Superior temporal gyrus (tissue), 1 donor: ENCODE measurements at regions not wholly inside any gene's neighbourhood (a gene's known extent, or its start where the extent isn't known, plus 50 kb on each side); places are given as distances from the start of the nearest gene placed in this dataset.
"Not testable (repeated sequence)": the region's sequence is repeated elsewhere in the genome, so short reads cannot be mapped to it uniquely, and the experiment has no call there.

ENCODE experiments used
- DNase-seq: peaks from one replicate; pipeline ENCODE4 v3.0.0-alpha.2; 2016; ENCODE audit errors: extremely low spot score

GRCh38 chr5:165393839-165394238, 1888.4 kb downstream of the MAT2B start:
- no peak for DNase-seq

- DNase-seq = no peak
These were observed 1892.1 kb downstream of the MAT2B start for GRCh38 chr5:165397516-165397915.

DNA sequence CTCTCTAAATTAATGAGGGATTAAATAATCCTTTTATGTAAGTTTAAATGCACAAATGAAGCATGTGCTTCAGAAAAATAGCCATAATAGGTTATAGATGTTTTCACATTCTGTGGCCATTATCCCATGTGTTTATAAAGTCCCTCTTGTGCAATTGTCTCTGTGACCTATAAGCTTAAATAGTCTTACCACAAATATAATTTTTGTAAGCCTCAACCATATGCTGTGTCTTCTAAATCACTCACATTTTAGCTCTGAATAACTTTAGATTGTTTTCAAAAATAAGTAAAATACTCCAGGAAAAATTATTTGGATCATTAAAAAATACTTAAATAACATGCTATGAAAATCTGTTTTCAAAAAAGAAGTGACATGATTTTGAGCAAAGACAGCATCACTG, 1894.7 kb downstream of the MAT2B start:
- no peak for DNase-seq

DNA sequence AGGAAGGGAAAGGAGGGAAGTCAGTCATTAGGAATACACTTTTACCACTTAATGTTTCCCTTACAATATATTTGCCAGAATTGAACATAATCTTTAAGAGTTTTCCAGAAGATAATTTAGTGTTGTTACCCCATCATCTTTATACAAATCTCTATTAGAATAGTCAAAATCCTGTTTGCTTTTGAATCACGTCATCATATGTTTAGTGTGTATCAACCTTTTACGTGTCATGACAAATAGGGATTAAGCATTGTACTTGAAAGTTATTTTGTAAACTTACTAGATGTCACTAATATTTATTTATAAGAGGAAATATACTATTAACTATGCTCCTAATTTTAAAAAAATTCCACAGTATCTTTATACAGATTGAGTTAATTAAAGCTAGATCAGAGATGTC, 1899.5 kb downstream of the MAT2B start:
- no peak for DNase-seq

DNA sequence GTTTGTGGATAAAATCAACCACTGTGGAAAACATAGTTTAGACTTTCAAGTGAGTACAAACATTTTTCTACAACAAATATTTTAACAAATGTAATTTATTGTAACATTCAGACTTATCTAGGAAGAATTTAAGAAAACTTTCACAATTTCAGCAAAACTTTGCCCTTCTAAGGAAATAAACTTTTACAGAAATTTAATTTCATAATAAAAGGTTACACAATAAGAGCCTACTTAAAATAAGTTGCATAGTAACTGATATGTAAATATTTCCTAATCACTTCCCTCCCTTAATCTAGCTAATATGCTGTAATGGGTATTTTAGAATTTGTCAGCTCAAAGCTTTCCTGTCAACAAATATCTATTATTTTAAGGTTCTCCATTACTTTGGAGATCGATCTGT, 1899.9 kb downstream of the MAT2B start:
- DNase-seq = no peak

DNA sequence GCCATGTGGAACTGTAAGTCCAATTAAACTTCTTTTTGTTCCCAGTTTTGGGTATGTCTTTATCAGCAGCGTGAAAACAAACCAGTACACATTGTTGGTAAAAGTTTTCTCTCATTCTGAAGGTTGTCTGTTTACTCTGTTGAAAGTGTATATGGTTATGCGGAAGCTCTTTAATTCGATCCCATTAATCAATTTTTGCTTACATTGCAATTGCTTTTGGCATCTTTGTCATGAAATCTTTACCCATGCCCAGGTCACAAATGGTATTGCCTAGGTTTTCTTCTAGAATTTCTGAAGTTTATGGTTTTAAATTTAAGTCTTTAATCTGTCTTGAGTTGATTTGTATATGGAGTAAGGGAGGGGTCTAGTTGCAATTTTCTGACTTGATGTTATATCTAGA, 1901.9 kb downstream of the MAT2B start:
- no peak for DNase-seq

DNA sequence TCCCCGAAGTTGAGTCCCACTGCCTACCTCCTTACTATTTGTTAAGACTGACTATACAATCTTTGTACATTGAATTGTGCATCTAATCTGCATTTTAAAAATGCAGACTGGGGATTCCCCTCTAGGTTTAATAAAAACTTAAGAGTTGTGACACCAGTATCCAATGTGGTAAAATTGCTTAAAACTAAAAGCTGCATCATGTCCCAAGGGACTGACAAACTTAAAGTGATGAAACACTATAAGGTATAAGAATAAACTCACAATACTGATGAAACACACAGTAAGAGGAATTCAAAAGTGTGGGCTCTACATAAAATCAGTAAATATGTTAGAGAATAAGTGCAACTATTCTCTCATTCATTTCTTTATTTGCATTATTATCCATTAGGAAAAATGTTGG, 1905.1 kb downstream of the MAT2B start:
- no peak for DNase-seq

- DNase-seq = not testable (repeated sequence)
These were observed 1906.1 kb downstream of the MAT2B start for GRCh38 chr5:165411532-165411931.

DNA sequence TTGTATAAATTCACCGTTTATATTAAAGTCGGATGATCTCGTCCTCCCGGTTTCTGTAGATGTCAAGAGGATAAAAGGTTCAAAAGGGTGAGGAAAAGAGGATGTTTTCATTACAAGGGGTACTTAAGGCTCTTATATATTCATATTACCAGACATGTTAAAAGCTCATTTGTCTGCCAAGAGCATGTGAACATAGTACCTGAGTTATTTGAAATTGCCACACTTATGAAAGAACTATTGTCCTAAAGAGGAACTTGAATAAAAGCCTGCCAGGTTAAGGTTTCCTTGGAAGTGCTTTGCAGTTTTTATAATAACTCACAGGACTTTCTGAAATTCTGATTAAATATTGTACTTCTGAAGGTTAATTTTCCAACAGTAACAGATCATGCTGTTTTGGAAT, 1915.1 kb downstream of the MAT2B start:
- DNase-seq = no peak

DNA sequence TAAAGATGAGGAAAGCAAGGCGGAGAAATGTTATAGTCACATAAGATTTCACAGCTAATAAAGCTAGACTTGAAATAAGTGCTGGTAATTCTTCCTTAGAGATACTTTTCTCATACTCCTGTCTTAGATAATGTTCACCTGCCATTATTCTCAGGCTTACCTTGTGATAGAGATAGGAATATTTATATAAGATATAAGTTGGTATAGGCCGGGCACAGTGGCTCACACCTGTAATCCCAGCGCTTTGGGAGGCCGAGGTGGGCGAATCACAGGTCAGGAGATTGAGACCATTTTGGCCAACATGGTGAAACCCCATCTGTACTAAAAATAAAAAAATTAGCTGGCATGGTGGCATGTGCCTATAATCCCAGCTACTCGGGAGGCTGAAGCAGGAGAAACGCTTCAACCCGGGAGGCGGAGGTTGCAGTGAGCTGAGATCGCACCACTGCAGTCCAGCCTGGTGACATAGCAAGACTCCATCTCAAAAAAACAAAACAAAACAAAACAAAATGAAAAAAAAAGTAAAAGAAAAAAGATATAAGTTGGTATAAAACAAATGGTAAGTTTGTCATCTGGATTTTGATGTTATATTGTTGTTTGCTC, 1918.4 kb downstream of the MAT2B start:
- DNase-seq = no peak

- DNase-seq = no peak
These were observed 1920.2 kb downstream of the MAT2B start for GRCh38 chr5:165425594-165425993.

DNA sequence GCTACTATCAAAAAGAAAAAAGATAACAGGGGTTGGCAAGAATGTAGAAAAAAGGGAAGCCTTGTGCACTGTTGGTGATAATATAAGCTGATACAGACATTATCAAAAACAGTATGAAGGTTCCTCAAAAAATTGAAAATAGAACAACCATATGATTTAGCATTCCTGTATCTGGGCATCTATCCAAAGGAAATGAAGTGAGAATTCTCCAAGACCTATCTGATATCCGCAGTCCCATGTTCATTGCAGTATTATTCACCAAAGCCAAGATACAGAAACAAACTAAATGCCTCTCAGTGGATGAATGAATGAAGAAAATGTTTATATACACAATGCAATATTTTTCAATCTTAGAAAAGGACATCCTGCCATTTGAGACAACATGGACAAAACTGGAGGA, 1943.3 kb downstream of the MAT2B start:
- DNase-seq = no peak

- no peak for DNase-seq
These were observed 1952.6 kb downstream of the MAT2B start for GRCh38 chr5:165457859-165458481.

DNA sequence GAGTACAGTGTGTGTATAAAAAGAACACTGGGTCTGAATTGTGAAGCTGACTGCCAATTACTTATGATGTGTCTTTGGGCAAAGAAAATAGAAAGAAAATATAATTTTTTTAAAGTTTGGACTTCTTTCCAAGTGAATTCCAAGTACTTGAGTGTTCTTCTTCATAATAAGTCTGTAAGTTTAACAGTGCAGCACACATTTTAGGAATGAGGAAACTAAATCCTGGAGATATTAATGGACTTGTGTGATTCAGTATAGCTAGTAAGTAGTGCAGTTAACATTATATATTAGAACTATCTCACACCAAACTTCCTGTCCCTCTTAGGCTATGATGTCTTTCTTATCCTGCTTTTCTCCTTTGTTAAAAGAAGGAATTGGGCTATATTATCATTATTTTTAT, 1953.8 kb downstream of the MAT2B start:
- DNase-seq = no peak

DNA sequence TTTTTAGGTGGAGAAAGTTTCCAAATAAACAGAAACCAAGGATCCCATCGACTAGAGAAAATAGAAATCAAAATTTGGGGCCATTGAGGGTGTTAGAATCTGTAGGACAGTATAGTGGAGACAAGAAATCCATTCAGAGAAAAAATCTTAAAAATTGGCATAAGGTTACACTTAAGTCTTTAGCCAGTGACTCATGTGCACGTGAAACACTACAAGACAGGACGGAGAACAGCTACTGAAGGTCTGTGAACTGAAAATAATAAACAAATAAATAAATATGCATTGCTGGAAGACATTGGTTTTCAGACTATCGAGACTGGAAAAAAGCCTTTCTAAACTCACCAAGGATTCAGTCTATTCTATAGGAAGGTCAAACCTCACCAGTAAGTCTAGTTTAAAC, 1955.5 kb downstream of the MAT2B start:
- no peak for DNase-seq

DNA sequence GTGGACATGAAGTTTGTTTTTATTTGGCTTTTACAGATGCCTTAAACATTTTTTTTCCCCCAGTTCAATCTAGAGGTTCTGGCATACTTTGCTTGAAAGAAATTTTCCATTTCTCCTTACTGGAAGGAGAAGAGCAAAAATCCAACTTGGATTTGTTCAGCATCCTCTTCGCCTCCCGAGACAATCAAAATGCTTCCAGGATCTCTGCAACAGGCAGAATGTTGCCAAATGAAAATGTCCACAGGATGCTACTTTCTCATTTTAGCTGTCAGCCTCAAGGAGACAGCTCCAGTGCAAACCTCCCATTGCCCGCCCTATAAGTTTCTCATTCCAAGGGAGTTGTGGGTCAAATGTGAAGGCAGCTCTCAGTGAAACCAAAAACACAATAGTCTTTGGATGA, 1972.1 kb downstream of the MAT2B start:
- no peak for DNase-seq

- no peak for DNase-seq
These were observed 1990.5 kb downstream of the MAT2B start for GRCh38 chr5:165495829-165496380.

- DNase-seq = no peak
These were observed 1992.3 kb downstream of the MAT2B start for GRCh38 chr5:165497707-165498106.

DNA sequence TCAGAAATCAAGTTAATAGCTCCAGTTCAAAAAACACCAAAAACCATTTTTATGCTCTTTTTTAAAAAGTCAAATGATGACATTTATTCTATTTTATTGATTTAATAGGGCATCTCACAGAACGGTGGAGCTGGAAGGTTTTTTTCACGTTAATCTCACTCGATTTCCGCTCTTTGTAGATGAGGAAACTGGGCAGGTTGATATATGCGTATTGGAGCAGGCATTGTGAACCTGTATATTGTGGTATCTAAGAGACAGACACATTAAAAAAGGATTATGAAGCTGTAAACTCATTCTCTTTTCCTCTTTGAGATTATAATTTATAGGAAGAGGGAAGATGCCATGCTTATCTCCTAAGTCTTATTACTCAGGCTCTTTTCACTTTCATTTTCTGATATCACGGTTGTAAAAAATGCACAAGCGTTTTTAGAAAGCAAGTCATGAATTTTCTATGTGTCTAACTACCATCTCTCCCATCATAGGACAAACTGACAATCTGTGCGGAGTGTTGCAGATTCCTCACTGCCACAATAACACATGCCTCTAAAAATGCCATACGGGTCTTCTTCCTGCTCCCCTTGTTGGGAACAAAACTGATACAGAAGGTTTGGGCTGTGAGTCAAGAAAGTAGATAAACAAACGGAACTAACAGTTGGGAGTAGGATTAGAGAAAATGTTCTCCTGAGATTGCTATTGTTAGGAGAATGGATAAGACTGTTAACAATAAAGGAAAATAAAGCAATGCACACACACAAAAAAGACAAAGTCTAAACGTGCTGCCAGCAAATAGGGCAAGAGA, 1997.7 kb downstream of the MAT2B start:
- no peak for DNase-seq

GRCh38 chr5:165504674-165505073, 1999.3 kb downstream of the MAT2B start:
- no peak for DNase-seq

GRCh38 chr5:165508286-165508685, 2002.9 kb downstream of the MAT2B start:
- no peak for DNase-seq

DNA sequence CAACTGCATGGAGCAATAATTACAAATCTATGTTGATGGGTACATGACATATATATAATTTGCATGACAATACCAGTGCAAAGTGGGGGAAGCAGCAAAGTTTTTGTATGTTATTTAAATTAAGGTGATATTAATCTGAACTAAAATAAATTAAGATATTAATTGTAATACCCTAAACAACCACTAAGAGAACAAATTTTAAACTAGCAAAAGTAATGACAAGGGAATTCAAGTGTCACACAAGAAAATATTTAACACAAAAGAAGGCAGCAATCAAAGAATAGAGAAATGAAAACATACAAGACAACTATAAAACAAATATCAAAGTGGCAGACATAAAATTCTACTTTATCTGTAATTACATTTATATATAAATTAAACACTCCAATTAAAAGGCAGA, 2003.4 kb downstream of the MAT2B start:
- no peak for DNase-seq
